ENCODE measurements at regions not wholly inside any gene's neighbourhood (a gene's known extent, or its start where the extent isn't known, plus 50 kb on each side); places are given as distances from the start of the nearest gene placed in this dataset.

GRCh38 chr4:62896721-62897120 is 1512.5 kb downstream of the TECRL start:
- TF ChIP-seq CTCF (IDR thresholded peaks at IDR 0.05) = no peak
- no peak for TF ChIP-seq REST (IDR thresholded peaks at IDR 0.05; ENCODE audit: insufficient read depth in 1 of 2, low read depth in 2 of 2, low read length in 1 of 2)
- no peak for TF ChIP-seq POLR2AphosphoS5 (IDR thresholded peaks at IDR 0.05; ENCODE audit: low read depth, low read length)
- TF ChIP-seq TCF7L2 (IDR thresholded peaks at IDR 0.05; ENCODE audit: low read depth, low read length) = no peak

Measured in Panc1 (cell line).